ENCODE measurements at regions not wholly inside any gene's neighbourhood (a gene's known extent, or its start where the extent isn't known, plus 50 kb on each side); places are given as distances from the start of the nearest gene placed in this dataset.

- no peak for TF ChIP-seq TAF1 (IDR thresholded peaks at IDR 0.05; ENCODE audit: borderline replicate concordance, low read depth, low read length)
- TF ChIP-seq EZH2phosphoT487 (IDR thresholded peaks at IDR 0.05; ENCODE audit: borderline replicate concordance, low read depth) = no peak
- TF ChIP-seq, protein P1, sequence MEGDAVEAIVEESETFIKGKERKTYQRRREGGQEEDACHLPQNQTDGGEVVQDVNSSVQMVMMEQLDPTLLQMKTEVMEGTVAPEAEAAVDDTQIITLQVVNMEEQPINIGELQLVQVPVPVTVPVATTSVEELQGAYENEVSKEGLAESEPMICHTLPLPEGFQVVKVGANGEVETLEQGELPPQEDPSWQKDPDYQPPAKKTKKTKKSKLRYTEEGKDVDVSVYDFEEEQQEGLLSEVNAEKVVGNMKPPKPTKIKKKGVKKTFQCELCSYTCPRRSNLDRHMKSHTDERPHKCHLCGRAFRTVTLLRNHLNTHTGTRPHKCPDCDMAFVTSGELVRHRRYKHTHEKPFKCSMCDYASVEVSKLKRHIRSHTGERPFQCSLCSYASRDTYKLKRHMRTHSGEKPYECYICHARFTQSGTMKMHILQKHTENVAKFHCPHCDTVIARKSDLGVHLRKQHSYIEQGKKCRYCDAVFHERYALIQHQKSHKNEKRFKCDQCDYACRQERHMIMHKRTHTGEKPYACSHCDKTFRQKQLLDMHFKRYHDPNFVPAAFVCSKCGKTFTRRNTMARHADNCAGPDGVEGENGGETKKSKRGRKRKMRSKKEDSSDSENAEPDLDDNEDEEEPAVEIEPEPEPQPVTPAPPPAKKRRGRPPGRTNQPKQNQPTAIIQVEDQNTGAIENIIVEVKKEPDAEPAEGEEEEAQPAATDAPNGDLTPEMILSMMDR (IDR thresholded peaks at IDR 0.05) = no peak
Observed at GRCh38 chr6:167470836-167471547, 146.1 kb downstream of the TTLL2 start (continued).

- Histone ChIP-seq H4K20me1 (ENCODE audit: insufficient read depth) (no peaks in the 10 kb centered on the region), H3K79me2 (ENCODE audit: insufficient read depth) (no peaks in the 10 kb centered on the region), H3K9ac (no peak overlapping the region), H3F3A (replicated peaks; ENCODE audit: insufficient read depth) (no peaks in the 10 kb centered on the region), H3K9me2 (no peaks in the 10 kb centered on the region), H3K27me3 (ENCODE audit: insufficient read depth) (no peaks in the 10 kb centered on the region), H3K4me3 (ENCODE audit: low read depth in 2 of 2, low read length in 1 of 2) (no peak overlapping the region), H3K36me3 (replicated peaks in 1 of 2; ENCODE audit: control insufficient read depth in 1 of 2, insufficient read depth in 2 of 2, low read length in 1 of 2) (no peaks in the 10 kb centered on the region), H3K27ac (ENCODE audit: low read depth in 2 of 2, low read length in 1 of 2) (no peak overlapping the region), H2AFZ (ENCODE audit: low read depth) (no peak overlapping the region), H3K9me3 (no peaks in the 10 kb centered on the region), H3K4me1 (ENCODE audit: control insufficient read depth in 1 of 2, insufficient read depth in 2 of 2, low read depth in 1 of 2, low read length in 1 of 2) (no peaks in the 10 kb centered on the region; a peak in 1 of 4 replicates), H3K4me2 (no peak overlapping the region)
- 56% methylated on average over 10 of the region's 10 CpGs for WGBS (ENCODE audit: low lambda C conversion rate)
- ChIA-PET POLR2A (no interaction called here), CTCF (no interaction called here)
- DNase-seq = no peak
- no peak for TF ChIP-seq GABPA (IDR thresholded peaks at IDR 0.05; ENCODE audit: low read depth)
- no peak for TF ChIP-seq YY1 (IDR thresholded peaks at IDR 0.05; ENCODE audit: low read depth)
- TF ChIP-seq JUND (IDR thresholded peaks at IDR 0.05) = no peak
- TF ChIP-seq RXRA (IDR thresholded peaks at IDR 0.05; ENCODE audit: borderline replicate concordance, low read depth) = no peak
- no peak for TF ChIP-seq FOSL2 (IDR thresholded peaks at IDR 0.05; ENCODE audit: borderline replicate concordance, low read depth)
- TF ChIP-seq SIN3A (IDR thresholded peaks at IDR 0.05; ENCODE audit: borderline replicate concordance, low read depth, low read length) = no peak
- TF ChIP-seq GATA2 (CRISPR knock-in tag; IDR thresholded peaks at IDR 0.05) = no peak
- no peak for TF ChIP-seq RFX5 (IDR thresholded peaks at IDR 0.05; ENCODE audit: low read length)
- no peak for TF ChIP-seq IRF3 (IDR thresholded peaks at IDR 0.05; ENCODE audit: low read depth, low read length)
- no peak for TF ChIP-seq RAD21 (IDR thresholded peaks at IDR 0.05; ENCODE audit: low read length)
- TF ChIP-seq POLR2AphosphoS5 (IDR thresholded peaks at IDR 0.05; ENCODE audit: low read depth, low read length) = no peak
- TF ChIP-seq NFIC (IDR thresholded peaks at IDR 0.05; ENCODE audit: borderline replicate concordance) = no peak
- TF ChIP-seq USF1 (IDR thresholded peaks at IDR 0.05; ENCODE audit: borderline replicate concordance, low read depth) = no peak
- TF ChIP-seq, protein P2, sequence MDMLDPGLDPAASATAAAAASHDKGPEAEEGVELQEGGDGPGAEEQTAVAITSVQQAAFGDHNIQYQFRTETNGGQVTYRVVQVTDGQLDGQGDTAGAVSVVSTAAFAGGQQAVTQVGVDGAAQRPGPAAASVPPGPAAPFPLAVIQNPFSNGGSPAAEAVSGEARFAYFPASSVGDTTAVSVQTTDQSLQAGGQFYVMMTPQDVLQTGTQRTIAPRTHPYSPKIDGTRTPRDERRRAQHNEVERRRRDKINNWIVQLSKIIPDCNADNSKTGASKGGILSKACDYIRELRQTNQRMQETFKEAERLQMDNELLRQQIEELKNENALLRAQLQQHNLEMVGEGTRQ (IDR thresholded peaks at IDR 0.05; ENCODE audit: borderline replicate concordance, low read depth, low read length) = no peak
- no peak for TF ChIP-seq RCOR1 (IDR thresholded peaks at IDR 0.05; ENCODE audit: low read length)
- TF ChIP-seq TCF12 (IDR thresholded peaks at IDR 0.05) = no peak
- no peak for TF ChIP-seq NRF1 (IDR thresholded peaks at IDR 0.05; ENCODE audit: low read depth, low read length)
Observed at GRCh38 chr6:167471548-167471930, 146.7 kb downstream of the TTLL2 start.

Measured in SK-N-SH (cell line).